GM21390 (cell line): ENCODE measurements at regions not wholly inside any gene's neighbourhood (a gene's known extent, or its start where the extent isn't known, plus 50 kb on each side); places are given as distances from the start of the nearest gene placed in this dataset.

ENCODE experiments used
- ATAC-seq: cut with Tn5 transposase; IDR thresholded peaks from one replicate; pipeline ENCODE4 v1.9.1; 2021; ENCODE audit not compliant: unreplicated experiment

DNA sequence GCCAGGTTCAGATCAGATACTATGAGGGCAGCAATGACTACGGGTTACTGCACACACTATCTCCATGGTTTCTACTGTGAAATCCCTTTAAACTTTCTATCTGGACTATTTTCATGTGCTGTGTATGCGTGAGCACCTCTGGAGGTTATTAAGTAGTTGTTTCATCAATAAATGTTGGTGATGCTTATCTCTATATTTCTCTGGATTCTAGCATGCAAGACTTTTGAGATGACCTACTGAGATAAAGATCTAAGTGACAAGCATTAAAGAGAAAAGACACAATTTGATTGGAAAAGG lies 194.0 kb downstream of the NRIP1 start:
- ATAC-seq: peak; percentile 37

DNA sequence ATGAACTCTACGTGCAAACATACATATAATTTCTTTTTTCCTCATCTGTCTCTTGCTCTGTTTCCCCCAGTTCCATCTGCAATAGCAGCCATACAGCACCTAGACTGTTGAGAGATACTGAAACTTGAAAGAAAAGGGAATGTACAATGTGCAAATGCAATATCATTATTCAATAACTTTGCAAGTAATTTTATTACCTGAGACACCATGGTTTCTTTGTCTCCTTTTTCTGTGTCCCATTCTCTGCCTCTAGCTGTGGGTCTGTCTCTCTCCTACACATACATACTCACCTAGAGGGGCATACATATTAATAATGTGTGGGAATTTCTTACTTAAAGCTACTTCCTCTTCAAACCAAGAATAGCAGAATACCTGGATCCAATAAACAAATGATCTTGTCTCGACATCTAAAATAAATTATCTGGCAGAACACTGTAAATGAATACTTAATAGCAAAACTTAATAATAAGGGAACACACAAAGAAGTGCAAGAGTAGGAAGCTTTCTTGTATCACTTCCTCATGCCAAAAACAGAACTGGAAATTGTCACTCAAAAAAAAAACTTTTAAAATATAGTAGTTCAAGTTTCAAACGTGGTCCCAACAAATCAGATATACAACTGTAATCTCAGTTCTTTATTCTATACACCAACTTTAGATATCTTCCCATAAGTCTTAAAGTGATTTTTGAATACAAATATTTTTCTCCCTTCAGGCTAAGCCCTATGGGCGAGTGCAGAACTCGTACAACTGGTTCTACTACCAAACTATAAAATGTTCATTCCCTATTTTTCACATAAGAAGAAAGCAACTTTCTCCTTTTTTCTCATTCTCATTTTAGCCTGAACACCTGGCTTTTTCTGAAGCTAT lies 194.6 kb downstream of the NRIP1 start:
- peak; percentile 60 for ATAC-seq

DNA sequence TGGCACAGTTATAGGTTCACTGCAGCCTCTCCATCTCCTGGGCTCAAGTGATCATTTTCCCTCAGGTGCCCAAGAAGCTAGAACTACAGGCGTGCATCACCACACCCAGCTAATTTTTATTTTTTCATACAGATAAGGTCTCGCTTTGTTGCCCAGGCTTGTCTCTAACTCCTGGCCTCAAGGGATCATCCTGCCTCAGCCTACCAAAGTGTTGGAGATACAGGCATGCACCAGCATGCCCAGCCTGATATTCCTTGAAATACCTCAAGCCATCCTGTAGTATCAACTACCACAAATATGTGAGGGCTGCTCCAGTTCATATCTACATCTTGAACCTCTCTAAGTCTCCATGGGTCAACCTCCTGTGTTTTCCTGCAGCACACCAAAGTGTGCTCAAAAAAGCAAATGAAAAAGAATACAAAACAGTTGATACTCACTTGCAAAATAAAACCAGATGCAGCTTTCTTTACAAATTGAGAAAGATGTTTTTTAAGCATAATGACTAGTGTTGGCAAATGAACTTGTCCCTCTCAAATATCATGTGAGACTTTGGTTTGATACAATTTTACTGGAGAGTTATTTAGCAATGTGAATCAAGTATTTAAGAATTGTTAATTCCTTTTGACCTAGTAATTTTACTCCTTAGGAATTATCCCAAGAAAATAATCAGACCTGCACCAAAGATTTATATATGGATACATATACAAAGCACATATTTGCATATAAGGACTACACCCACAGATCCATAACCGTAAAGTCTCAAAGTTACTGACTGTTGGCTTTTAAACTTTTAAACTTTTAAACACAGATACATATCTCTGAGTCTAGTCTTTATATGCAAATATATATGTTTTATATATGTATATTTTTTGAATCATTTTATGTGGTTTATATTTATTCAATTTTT lies 197.7 kb downstream of the NRIP1 start:
- ATAC-seq: no peak

DNA sequence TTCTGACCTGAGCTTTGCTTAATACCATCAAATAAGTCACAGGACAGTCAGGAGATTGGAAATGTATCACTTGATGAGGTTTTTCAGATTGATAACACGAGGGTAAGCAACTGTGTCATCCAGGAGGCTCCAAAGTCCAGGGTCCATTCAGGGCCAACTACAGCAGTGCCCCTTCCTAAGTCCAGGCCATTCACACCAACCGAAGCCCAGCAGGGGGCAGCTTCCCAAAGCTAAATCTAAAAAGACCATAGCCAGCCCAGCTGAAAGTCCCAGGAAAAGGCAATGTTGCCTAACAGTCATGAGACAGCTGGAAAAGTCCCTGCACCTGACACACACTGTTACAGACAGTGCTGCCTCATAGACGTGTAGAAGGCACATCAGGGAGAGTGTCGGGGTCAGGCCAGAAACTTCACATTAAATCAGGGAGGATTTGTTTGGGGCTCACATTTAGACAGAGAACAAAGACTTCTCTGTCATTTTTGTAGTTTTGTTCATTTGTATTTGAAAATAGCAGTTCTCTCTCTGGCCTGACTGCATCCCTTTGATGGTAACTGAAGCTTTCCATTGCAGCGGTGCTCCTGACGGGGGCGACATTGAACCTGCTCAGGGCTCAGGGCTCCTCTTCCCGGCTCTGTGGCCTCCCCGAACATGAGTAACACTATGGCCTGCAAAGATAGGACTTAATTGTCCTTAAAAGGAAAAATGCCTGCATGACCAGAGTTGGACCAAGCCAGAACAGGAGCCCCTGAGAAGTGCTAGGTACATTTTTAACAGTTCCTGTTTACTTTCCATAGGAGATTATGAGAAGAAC lies 200.4 kb downstream of the NRIP1 start:
- ATAC-seq: peak; percentile 67

DNA sequence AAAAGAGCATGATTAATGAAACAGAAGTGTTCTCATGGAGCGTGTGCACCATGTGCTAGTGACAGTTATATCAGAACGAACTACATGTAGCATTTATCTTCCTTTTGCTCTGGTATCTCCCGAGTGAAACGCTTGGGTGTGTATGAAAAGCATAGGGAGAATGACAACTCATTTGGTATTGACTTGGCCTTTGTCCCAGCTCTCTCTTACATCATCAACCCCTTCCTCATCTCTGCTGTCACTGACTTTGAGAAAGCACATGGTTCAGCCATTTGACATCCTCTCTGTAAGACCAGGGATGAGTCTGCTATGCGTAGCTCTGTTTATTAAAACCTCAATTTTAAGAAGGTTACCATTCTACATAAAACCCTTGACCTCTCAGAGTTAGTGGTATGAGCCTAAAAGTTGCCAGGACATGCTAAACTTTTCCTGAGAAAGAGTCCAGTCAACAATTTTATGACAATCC lies 201.0 kb downstream of the NRIP1 start:
- no peak for ATAC-seq

DNA sequence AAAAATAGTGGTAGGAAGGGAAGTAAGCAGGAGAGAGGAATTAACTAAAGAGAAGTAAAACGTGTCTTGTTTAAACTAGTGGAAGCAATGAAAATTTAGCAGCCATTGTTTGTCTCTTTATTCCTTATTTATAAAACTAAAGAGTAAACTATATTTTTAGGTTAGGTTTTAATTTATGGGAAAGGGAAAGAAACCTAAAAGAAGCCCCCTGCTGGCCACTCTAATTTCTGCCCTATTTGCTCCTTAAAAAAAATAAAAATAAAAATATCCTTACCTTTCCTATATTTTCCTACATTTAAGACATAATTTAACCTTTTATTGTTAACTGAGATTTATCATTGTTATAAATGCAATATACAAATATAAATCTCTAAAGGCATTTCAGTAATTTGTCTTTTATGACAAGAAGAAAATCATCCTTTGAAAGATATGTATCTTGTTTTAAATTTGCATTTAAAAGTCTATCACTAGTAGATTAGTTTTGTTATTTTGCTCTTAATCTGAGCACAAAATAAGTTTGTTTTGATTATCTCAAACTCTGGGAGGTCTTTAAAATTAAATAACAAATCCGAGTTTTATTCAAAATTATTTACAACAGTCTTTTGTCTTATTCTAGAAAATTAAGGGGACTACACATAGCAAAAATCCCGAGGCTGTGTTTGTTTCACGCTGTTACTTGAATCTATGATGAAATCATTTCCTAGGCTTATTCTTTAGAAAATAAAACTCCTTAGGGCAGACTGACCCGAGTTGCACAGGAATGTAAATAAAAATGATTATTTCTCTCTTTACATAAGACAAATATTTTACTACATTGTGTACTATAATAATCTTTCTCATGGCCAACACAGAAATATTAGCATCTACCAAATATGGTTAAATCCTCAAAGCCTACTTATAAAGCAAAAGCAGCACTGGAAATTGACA lies 201.7 kb downstream of the NRIP1 start:
- no peak for ATAC-seq

DNA sequence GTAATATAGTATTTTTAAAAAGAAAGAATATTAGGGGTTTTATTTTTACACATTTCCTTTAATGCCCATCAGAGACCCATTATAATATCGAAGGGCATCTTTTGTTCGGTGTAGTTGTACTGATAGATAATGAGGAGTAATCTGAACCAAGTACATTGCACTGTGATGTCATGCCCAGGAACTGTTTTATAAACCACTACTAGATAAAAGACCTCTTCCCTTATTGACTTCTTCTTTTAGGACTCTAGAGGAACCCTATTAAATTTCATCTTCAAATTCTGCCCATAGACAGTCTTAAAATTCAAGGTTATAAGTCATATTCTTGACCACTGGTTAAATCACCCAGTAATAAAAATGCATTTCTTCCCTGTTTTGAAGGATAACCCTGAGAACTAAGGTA lies 206.5 kb downstream of the NRIP1 start:
- no peak for ATAC-seq

DNA sequence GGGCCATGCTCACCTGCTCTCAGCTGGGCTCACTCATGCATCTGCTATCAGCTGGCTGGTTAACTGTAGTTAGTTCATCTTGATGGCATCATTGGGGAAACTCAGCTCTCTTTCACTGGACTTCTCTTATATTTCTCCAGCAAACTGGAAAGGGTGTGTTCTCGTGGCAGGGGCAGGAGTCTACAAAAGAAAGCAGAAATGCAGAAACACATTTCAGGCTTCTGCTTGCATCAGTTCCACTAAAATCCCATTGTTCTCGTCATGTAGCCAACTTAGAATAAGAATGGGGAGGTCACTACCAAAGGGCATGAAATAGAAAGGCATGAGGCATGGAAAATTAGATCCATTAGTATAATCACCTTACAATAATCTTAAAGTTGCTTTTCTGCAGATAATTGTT lies 207.3 kb downstream of the NRIP1 start:
- no peak for ATAC-seq

DNA sequence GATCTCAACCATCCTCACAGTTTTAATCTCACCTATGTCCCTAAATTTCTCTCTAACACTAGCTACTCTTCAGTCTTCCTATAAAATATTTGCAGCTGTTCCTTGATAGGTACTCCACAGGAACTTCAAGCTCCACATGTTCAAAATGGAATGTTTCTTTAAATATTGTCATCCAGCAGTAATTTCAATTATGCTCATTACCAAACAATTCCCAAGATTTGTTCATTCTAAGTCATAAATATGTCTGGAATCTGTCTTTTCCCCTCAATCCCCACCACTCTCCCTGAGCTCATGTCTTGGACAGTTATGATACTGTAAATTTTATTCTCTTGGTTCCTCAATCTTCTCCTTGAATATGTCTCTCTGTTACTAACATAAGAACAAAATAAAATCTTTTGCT lies 214.4 kb downstream of the NRIP1 start:
- no peak for ATAC-seq

DNA sequence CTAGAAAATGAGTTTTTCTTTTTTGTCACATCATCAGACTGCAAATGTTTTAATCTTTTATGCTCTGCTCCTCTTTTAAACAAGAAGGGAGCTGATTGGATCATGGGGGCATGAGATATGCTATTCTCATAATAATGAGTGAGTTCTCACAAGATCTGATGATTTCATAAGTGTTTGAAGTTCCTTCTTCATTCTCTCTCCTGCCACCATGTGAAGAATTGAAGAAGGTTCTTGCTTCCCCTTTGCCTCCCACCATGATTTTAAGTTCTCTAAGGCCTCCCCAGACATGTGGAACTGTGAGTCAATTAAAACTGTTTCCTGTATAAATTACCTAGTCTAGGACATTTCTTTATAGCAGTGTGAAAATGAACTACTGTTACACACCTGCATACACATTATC lies 218.2 kb downstream of the NRIP1 start:
- ATAC-seq: no peak

DNA sequence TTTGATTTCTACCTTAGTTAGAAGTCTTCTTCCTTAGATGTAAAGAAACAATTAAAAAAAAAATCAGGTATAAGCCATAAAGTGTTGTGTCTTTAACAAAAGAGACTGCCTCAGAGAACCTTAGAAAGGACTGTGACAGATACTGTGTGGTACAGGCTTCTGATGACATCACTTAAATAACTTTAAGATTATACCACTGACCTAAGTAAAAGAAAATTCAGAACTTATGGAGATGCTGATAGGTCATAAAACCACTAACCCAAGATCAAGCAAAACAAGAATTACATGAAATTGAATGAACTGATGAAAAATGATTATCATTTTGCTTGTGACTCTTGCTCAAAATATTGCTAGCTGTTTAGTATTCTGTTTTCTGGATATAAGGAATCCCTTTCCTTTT lies 220.8 kb downstream of the NRIP1 start:
- ATAC-seq: no peak

DNA sequence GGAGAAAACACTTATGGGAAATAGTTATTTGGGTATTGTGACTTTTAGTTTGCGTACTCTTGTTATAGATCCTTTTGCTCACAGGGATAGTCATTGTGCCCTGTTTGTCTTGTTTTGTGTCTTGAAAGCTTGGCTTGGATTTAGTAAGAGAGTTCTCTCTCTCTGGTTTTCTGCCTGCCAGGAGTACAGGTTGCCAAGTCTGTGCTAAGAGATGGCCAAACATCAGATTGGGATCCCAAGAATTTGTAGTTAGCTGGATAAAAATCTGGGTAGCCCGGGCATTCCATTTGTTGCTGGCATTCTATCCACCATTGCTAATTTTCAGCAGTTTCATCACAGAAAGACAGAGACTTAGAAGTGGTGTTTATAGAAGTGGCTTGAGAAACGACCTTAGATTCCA lies 222.2 kb downstream of the NRIP1 start:
- no peak for ATAC-seq

DNA sequence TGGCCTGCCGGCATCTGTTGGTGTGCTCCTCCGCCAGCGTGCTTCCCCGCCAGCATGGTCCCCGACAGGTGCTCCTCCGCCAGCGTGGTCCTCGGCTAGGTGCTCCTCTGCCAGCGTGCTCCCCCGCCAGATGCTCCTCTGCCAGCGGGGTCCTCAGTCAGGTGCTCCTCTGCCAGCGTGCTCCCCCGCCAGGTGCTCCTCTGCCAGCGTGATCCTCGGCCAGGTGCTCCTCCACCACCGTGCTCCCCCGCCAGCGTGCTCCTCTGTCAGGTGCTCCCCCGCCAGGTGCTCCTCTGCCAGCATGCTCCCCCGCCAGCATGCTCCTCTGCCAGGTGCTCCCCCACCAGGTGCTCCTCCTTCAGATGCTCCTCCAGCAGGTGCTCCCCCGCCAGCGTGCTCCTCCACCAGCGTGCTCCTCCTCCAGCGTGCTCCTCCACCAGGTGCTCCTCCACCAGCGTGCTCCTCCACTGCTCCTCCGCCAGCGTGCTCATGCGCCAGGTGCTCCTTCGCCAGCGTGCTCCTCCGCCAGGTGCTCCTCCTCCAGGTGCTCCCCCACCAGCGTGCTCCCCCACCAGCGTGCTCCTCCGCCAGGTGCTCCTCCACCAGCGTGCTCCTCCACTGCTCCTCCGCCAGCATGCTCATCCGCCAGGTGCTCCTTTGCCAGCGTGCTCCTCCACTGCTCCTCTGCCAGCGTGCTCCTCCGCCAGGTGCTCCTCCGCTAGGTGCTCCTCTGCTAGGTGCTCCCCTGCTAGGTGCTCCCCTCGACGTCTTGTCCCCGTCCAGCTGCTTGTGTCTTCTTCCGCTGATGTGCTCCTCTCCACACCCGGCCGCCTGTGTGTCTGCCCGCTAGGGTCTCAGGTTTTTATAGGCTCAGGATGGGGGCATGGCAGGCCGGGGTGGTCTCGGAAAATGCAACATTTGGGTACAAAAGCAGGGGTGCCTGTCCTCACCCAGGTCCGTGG lies 223.0 kb downstream of the NRIP1 start:
- ATAC-seq: no peak

DNA sequence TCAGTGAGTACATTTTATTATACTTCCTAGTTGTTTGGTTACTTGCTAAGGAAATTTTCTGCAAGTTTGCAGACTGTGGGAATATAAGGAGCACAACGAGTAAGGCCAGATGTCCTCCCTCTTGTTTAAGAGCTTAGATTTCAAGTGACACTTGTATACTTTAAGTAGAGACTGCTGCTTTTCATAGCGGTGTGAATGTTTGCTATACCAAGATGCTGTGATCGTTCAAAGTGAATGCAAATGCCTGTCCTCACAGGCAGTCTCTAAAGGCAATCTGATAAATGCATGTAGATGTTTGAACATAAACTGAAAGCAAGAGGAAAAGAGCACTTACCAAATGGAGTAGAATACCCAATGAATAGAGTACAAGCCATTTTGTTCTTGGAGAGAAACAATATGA lies 226.4 kb downstream of the NRIP1 start:
- no peak for ATAC-seq

DNA sequence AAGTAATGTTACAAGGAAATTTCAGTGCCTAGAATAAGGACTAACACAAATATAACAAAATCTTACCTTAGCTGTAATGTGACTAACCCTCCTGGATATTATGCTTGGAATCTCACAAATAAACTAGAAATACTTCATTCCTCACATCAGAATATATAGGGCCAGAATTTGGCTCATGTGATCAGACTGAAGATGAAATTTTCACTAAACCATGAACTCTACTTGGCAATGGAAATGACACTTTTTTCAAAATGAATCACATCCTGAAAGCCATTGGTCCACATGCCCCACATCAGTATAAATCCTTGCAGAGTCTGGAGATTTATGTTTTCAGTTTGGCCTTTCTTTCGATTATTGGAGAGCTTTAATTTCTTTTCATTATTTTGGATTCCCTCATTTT lies 227.8 kb downstream of the NRIP1 start:
- ATAC-seq: no peak

DNA sequence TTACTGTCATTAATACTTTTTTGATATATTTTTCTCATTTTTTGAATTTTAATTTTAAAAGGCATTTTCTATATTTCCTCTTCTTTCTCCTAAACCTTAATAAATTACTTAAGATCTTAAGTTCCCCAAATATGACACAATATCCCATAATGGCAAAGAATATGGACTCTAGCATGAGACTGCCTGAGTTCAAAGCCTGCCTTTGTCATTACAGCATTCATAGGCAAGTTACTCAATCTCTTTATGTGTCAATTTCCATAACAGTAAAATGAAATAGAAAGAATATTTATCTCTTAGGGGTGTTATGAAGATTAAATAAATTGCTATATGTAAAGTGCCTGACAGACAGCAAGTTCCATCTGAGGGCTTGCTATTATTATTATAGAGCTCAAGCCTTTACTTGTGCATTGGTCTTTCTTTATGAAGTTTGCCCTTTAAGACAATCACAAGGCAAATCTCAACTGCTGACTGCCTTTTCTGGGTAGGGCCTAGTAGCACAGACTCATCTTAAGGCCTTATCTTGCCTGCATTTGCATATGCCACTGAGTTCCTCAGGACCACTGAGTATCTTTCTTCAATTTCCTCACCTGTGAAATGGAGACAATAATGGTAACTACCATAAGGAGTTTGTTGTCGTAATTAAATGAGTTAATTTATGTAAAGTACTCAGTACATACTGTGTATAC lies 231.0 kb downstream of the NRIP1 start:
- ATAC-seq: no peak

DNA sequence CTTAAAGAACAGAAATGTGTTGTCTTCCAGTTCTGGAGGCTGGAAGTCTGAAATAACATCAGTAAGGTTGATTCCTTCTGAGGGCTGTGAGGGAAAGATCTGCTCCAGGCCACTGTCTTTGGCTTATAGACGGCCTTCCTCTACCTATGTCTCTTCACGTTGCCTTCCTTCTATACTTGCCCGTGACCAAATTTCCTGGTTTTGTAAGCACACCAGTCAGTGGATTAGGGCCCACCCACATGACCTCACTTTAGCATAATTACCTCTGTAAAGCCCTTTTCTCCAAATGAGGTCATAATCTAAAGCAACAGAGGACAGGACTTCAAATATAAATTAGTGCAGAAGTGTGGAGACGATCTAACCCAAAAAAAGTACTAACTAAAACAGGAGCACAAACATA lies 231.6 kb downstream of the NRIP1 start:
- no peak for ATAC-seq

DNA sequence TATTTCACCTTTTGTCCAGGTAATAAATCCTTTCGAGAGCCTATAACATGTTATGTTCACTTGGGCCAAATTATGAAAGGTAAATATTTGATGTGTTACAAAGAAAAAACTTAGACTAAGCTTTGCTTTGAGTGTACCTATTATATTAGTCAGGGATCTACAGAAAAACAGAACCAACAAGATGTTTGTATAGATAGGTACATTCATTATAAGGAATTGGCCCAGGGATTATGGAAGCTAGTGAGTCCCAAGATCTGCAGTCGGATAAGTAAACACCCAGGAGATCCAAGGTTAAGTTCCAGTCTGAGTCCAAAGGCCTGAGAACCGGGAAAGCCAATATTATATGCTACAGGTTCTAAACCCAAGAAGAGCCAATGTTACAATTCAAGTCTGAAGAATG lies 234.5 kb downstream of the NRIP1 start:
- ATAC-seq: no peak

DNA sequence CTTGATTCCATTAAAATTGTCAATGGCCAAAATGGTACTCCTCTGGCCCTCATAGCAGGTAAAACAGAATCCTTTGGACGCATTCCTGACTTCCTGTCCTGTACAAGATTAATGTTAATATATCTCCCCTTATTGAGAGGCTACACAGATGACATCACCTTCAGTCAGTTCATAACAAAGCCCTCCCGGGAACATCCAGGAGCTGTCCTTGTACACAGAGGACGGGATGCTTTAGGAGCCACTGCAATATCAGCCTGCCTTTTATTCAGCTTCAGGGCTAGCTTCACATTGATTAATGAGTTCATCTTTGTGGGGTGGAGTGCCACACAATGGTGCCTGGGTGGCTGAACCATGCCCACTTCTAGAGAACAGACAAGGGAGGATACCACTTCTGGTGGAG lies 235.1 kb downstream of the NRIP1 start:
- no peak for ATAC-seq
